ENCODE measurements at regions not wholly inside any gene's neighbourhood (a gene's known extent, or its start where the extent isn't known, plus 50 kb on each side); places are given as distances from the start of the nearest gene placed in this dataset.

DNA sequence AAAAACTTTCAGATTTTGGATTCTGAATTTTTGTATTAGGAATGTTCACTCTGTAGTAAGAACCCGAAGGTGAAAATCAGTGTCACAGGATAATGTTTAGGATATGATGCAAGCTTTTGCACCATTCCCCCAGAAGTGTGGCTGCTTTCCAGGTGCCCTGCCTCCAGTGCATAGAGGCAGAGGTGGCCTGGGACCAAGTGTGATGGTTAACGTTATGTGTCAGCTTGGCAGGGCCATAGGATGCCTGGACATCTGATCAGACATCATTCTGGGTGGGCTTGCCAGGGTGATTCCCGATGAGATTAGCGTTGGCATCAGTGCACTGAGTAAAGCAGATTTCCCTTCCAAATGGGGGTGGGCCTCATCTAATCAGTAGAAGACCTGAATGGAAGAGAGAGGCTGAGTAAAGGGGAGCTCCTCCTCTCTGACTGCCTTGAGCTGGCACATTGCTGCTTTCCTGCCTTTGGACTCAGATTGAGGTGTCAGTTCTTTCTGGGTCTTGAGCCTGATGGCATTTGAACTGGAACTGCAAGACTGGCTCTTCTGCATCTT, 177.4 kb upstream of the HS6ST1 start:
- DNase-seq: no peak

DNA sequence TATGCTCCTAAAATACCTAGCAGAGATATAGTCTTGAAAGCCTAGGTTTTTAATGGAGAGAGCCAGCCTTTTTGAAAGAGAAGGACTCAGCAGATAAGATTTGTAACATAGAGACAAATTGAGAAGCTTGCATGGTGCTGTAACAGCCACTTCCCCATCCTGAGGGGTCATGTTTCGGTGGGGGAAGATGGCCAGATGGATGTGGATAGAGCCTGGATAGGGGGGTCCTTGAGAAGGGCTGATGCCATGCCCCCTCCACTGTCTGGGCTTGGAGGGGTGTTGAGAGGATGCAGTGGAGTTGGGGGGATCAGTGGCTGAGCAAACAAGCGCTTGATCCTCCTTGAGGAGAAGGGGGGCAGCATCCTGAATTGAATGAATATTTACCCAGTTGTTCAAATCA, 178.0 kb upstream of the HS6ST1 start:
- DNase-seq: no peak

DNA sequence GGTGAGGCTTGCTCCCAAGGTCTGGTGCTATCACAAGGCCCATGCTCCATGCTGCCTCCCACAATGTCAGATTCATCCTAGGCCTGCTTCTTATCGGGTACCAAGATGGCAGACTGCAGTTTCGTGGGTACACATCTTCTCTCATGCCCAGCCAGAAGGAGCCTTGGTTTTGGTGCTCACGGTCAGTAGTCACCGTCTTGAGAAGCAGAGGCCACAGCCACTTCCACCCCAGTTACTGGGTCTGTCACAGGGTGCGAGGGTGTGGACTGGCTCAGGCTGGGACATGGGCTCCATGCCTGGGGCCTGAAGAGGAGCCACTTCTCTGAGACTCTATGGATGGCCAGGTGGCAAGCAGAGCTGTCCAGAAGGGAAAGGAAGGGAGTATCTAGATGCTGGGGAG, 178.8 kb upstream of the HS6ST1 start:
- no peak for DNase-seq

DNA sequence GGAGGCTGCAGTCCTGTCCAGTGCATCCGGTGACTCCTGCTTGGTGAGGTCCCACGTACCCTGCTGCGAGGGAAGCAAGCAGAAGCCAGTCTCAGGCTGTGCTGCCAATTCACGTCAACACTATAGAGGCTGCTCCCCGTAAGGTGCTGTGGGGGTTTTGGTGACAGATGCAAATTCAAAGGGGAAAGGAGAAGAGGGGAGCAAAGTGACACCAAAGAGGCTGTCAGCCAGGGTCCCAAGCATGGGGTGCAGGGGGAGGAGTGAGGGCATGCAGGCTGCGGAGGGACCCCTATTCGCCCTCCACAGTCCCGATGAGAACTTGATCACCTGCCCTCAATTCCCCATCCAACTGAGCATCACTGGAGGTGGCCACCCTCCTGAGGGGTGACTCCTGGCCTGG, 179.4 kb upstream of the HS6ST1 start:
- no peak for DNase-seq

GRCh38 chr2:128498589-128498988, 179.9 kb upstream of the HS6ST1 start:
- DNase-seq: no peak

GRCh38 chr2:128499367-128500137, 180.9 kb upstream of the HS6ST1 start:
- no peak for DNase-seq

GRCh38 chr2:128500138-128500800, 181.6 kb upstream of the HS6ST1 start:
- DNase-seq: no peak

DNA sequence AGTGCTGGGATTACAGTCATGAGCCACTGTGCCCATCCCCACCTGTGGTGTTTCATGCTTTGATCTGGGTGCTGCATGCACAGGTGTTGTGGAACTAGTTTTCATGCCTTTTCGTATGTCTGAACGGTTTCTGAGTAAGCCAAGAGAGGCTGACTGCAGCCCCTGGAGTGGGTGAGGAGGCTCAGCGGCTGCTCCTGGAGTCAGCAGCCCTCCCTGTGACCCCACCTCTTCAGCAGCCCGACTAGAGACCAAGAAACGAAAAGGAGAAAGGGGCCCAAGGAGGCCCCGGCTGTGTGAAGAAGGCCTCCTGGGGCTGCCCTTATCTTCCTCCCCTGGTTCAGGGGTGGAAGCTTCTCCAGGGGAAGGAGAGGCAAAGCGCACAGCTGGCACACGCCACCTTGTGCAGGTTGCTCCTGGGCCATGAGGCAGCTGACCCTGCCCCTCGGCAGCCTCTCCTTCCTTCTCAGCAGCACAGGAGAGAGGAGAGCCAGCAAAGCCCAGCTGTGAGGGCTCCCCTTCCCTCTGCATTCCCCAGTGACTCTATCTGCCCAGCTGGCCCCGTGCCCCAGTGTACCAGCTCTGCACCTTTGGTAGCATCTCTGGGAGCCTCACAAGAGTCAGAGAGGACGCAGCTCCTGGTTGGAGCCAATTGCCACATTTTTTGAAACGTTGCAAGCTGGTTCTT, 182.5 kb upstream of the HS6ST1 start:
- no peak for DNase-seq

DNA sequence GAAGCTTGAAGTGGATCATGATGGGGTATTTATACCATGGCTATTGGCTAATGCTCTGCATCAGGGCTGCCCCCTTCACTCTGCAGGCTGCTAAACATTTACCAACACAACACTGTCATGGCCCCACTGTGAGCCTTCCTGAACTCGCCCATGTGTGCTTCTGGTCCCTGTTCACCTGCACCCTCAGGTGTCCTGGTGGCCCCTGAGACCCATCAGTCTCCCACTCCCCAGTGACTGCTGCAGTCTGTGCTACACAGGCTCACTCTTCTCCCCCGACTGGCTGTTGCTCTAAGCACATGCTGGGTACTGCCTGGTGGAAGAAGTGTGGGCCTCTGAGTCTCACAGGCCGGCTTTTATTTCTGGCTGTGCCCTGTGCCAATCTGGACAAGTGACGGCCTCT, 183.0 kb upstream of the HS6ST1 start:
- DNase-seq: no peak

DNA sequence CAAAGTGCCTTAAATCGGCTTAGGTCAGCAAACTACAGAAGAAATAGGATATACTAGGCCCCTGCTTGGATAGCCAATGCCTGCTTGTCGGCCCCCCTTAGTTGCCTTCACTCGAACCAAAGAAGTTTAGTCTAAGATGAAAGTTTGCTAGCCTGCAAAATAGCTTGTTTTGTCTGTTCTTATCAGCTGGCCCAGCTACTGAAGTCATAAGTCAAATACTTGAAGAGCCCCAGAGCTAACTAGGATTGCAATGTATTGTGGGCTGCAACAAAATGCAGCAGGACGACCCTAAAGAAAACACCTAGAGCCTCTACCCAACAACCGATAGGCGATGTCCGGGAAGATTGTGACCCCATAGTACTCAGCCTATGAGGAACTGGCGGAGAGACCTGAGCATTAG, 183.5 kb upstream of the HS6ST1 start:
- no peak for DNase-seq

GRCh38 chr2:128502638-128503246, 184.1 kb upstream of the HS6ST1 start:
- DNase-seq: no peak

- no peak for DNase-seq
Observed at GRCh38 chr2:128503399-128504245, 185.0 kb upstream of the HS6ST1 start.

- DNase-seq: no peak
Observed at GRCh38 chr2:128504246-128505149, 185.8 kb upstream of the HS6ST1 start.

GRCh38 chr2:128505150-128505490, 186.5 kb upstream of the HS6ST1 start:
- no peak for DNase-seq

GRCh38 chr2:128505575-128506526, 187.2 kb upstream of the HS6ST1 start:
- no peak for DNase-seq

DNA sequence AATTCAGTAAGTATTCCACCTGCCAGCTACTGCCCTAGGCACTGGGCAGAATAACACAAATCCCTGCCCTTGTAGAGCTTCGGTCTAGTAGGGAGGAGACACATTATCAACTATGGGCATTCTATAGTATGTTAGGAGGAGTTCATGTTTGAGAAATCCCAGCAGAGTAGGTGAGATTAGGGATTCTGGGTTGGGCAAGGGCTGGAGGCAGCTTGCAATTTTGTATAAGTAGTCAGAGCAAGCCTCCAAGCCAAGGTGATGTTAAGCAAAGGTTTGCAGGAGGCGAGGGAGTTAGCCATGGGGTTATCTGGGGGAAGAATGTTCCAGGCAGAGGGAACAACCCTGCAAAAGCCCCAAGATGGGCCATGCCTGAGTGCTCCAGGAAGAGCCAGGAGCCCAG, 187.9 kb upstream of the HS6ST1 start:
- DNase-seq: no peak

GRCh38 chr2:128510701-128511397, 192.2 kb upstream of the HS6ST1 start:
- DNase-seq: no peak

- DNase-seq: no peak
Observed at GRCh38 chr2:128511731-128512378, 193.2 kb upstream of the HS6ST1 start.
